ENCODE measurements at regions not wholly inside any gene's neighbourhood (a gene's known extent, or its start where the extent isn't known, plus 50 kb on each side); places are given as distances from the start of the nearest gene placed in this dataset.

DNA sequence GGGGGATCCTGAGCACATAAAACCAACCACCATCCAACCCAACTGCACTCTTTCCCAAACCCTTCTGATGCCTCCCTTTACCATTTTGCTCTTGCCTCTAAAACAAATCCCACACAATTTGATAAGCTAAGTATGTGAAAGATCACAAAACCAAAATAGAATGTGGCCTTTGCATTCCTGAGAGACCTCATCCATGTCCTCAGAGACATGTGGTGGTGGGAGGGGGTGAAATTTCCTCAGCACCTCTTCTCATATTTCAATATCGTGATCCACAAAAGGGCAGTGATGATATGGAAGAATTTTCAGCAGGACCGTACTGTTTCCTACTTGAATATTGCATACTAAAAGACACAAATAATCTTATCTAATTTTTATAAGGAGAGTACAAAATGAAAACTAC is 423.3 kb downstream of the TLE1 start (continued):
- TF ChIP-seq, protein P1, sequence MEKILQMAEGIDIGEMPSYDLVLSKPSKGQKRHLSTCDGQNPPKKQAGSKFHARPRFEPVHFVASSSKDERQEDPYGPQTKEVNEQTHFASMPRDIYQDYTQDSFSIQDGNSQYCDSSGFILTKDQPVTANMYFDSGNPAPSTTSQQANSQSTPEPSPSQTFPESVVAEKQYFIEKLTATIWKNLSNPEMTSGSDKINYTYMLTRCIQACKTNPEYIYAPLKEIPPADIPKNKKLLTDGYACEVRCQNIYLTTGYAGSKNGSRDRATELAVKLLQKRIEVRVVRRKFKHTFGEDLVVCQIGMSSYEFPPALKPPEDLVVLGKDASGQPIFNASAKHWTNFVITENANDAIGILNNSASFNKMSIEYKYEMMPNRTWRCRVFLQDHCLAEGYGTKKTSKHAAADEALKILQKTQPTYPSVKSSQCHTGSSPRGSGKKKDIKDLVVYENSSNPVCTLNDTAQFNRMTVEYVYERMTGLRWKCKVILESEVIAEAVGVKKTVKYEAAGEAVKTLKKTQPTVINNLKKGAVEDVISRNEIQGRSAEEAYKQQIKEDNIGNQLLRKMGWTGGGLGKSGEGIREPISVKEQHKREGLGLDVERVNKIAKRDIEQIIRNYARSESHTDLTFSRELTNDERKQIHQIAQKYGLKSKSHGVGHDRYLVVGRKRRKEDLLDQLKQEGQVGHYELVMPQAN (conservative IDR thresholded peaks at IDR 0.05): no peak
- TF ChIP-seq ZNF24 (IDR thresholded peaks at IDR 0.05) (no peak), IKZF2 (IDR thresholded peaks at IDR 0.05) (no peak), ZNF622 (IDR thresholded peaks at IDR 0.05) (no peak), CHD2 (IDR thresholded peaks at IDR 0.05; ENCODE audit: borderline replicate concordance, low read depth, low read length) (no peak), TBL1XR1 (IDR thresholded peaks at IDR 0.05; ENCODE audit: low read depth, low read length) (no peak), BRCA1 (IDR thresholded peaks at IDR 0.05; ENCODE audit: low read depth, low read length) (no peak), TCF12 (IDR thresholded peaks at IDR 0.05; ENCODE audit: low read depth, low read length) (no peak), NBN (IDR thresholded peaks at IDR 0.05) (no peak)
- TF ChIP-seq, protein P2, sequence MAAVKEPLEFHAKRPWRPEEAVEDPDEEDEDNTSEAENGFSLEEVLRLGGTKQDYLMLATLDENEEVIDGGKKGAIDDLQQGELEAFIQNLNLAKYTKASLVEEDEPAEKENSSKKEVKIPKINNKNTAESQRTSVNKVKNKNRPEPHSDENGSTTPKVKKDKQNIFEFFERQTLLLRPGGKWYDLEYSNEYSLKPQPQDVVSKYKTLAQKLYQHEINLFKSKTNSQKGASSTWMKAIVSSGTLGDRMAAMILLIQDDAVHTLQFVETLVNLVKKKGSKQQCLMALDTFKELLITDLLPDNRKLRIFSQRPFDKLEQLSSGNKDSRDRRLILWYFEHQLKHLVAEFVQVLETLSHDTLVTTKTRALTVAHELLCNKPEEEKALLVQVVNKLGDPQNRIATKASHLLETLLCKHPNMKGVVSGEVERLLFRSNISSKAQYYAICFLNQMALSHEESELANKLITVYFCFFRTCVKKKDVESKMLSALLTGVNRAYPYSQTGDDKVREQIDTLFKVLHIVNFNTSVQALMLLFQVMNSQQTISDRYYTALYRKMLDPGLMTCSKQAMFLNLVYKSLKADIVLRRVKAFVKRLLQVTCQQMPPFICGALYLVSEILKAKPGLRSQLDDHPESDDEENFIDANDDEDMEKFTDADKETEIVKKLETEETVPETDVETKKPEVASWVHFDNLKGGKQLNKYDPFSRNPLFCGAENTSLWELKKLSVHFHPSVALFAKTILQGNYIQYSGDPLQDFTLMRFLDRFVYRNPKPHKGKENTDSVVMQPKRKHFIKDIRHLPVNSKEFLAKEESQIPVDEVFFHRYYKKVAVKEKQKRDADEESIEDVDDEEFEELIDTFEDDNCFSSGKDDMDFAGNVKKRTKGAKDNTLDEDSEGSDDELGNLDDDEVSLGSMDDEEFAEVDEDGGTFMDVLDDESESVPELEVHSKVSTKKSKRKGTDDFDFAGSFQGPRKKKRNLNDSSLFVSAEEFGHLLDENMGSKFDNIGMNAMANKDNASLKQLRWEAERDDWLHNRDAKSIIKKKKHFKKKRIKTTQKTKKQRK (IDR thresholded peaks at IDR 0.05; ENCODE audit: low read depth, low read length): no peak

DNA sequence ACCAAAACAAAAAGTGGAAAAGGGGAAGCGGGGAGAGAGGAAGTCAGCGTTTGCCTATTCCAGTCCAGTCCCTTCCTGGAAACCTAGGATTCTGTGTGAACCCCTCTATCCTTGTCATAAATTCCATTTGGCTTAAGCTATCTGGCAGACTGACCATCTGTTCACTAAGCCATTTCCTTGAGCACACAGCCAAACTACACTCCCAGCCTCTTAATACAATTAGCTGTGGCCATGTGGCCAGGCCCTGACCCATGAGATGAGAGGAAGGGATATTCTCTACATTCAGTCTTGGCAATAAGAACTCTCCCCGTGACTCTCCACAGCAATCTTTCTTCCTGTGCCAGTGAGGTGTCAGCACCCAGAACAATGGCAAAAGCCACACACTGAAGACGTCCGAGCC is 424.8 kb downstream of the TLE1 start:
- CTCF ChIA-PET: no interaction called here
- no peaks in the 10 kb centered on the region for H3K36me3 ChIP-seq (ENCODE audit: control insufficient read depth in 2 of 2, insufficient read depth in 2 of 2, low read length in 1 of 2)
- in situ Hi-C loops (cut with MboI): no loop called here
- no peak for TF ChIP-seq SIX5 (IDR thresholded peaks at IDR 0.05; ENCODE audit: low read depth, low read length, severe bottlenecking)
- no peak for TF ChIP-seq TAF1 (IDR thresholded peaks at IDR 0.05; ENCODE audit: borderline replicate concordance, low read depth, low read length)
- TF ChIP-seq ZNF207 (IDR thresholded peaks at IDR 0.05; ENCODE audit: borderline replicate concordance): no peak
- TF ChIP-seq RUNX3 (IDR thresholded peaks at IDR 0.05; ENCODE audit: low read length): no peak
- no peak for TF ChIP-seq PAX8 (IDR thresholded peaks at IDR 0.05)
- TF ChIP-seq, protein P3, sequence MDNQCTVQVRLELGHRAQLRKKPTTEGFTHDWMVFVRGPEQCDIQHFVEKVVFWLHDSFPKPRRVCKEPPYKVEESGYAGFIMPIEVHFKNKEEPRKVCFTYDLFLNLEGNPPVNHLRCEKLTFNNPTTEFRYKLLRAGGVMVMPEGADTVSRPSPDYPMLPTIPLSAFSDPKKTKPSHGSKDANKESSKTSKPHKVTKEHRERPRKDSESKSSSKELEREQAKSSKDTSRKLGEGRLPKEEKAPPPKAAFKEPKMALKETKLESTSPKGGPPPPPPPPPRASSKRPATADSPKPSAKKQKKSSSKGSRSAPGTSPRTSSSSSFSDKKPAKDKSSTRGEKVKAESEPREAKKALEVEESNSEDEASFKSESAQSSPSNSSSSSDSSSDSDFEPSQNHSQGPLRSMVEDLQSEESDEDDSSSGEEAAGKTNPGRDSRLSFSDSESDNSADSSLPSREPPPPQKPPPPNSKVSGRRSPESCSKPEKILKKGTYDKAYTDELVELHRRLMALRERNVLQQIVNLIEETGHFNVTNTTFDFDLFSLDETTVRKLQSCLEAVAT (IDR thresholded peaks at IDR 0.05): no peak
- TF ChIP-seq SUZ12 (IDR thresholded peaks at IDR 0.05; ENCODE audit: unreplicated experiment): no peak
- TF ChIP-seq, protein P4, sequence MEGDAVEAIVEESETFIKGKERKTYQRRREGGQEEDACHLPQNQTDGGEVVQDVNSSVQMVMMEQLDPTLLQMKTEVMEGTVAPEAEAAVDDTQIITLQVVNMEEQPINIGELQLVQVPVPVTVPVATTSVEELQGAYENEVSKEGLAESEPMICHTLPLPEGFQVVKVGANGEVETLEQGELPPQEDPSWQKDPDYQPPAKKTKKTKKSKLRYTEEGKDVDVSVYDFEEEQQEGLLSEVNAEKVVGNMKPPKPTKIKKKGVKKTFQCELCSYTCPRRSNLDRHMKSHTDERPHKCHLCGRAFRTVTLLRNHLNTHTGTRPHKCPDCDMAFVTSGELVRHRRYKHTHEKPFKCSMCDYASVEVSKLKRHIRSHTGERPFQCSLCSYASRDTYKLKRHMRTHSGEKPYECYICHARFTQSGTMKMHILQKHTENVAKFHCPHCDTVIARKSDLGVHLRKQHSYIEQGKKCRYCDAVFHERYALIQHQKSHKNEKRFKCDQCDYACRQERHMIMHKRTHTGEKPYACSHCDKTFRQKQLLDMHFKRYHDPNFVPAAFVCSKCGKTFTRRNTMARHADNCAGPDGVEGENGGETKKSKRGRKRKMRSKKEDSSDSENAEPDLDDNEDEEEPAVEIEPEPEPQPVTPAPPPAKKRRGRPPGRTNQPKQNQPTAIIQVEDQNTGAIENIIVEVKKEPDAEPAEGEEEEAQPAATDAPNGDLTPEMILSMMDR (IDR thresholded peaks at IDR 0.05 in 2 of 3, conservative IDR thresholded peaks at IDR 0.05 in 1 of 3; ENCODE audit: control insufficient read depth in 2 of 3, extremely low read depth in 1 of 3, insufficient read depth in 1 of 3, low read depth in 3 of 3, low read length in 3 of 3): no peak

More for the DNA sequence above, 424.8 kb downstream of the TLE1 start:
- H3K9ac ChIP-seq (ENCODE audit: control insufficient read depth, insufficient read depth, low read length): no peak overlapping the region
- FAIRE-seq: no peak
- H3K79me2 ChIP-seq (ENCODE audit: control insufficient read depth, insufficient read depth, low read length): no peaks in the 10 kb centered on the region
- WGBS (ENCODE audit: insufficient coverage, insufficient replicate concordance, low lambda C conversion rate, missing lambda C conversion rate): 34% methylated on average over 5 of the region's 5 CpGs
- no peaks in the 10 kb centered on the region for H3K4me1 ChIP-seq (ENCODE audit: control insufficient read depth, insufficient read depth, low read length)
- no peak overlapping the region for H3K4me3 ChIP-seq
- no peaks in the 10 kb centered on the region for H4K20me1 ChIP-seq (ENCODE audit: control insufficient read depth, insufficient read depth)
- H2AFZ ChIP-seq (ENCODE audit: control insufficient read depth, low read depth, low read length): no peak overlapping the region
- H3K9me3 ChIP-seq (replicated peaks; ENCODE audit: control insufficient read depth, insufficient read depth, low read length): no peaks in the 10 kb centered on the region
- BruUV-seq (replicated peaks): no TSS peak
- intact Hi-C loops (cut with micrococcal nuclease; ENCODE audit: unreplicated experiment): no loop called here
- H3K27me3 ChIP-seq (replicated peaks in 1 of 2; ENCODE audit: control insufficient read depth in 2 of 2, insufficient read depth in 2 of 2, low read length in 1 of 2): no peaks in the 10 kb centered on the region
- H3K27ac ChIP-seq (ENCODE audit: control insufficient read depth, insufficient read depth): no peak overlapping the region
- DNase-seq (ENCODE audit: low read depth, low spot score): no peak
- SMC1A ChIA-PET (ENCODE audit: uncharacterized antibody, unreplicated experiment): no interaction called here
- RAD21 ChIA-PET (ENCODE audit: unreplicated experiment): no interaction called here
- ATAC-seq: no peak
- POLR2A ChIA-PET: no interaction called here
- H3K4me2 ChIP-seq (ENCODE audit: control insufficient read depth, insufficient read depth): no peak overlapping the region

Data from GM12878 (cell line).